ENCODE measurements at regions not wholly inside any gene's neighbourhood (a gene's known extent, or its start where the extent isn't known, plus 50 kb on each side); places are given as distances from the start of the nearest gene placed in this dataset.

DNA sequence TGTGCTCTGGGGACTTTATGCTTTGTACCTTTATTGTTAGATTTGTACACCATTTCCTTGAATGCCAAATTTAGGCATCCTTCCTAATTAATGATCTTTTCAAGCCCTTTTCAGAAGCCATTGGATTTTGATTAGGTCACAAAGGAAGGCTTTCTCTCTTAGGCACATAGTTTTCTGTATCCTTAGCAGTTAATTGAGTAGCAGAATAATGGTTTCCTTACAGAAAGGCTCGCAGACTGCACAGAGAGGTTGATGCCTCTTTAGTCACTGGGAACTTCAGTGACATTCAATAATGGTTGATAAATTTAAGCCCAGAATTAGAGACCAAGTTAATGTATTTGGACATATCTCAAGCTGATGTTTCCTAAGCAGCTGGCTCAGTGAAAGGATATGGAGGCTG is 139.1 kb upstream of the VGLL2 start:
- in situ Hi-C loops (cut with MboI): no loop called here
- H3K9me3 ChIP-seq (replicated peaks; ENCODE audit: control insufficient read depth, insufficient read depth, low read length): no peaks in the 10 kb centered on the region
- H3K4me1 ChIP-seq (ENCODE audit: control insufficient read depth, insufficient read depth, low read length): no peaks in the 10 kb centered on the region
- no peak overlapping the region for H3K27ac ChIP-seq (ENCODE audit: control insufficient read depth, insufficient read depth)
- DNase-seq (ENCODE audit: low read depth, low spot score) (no peak), FAIRE-seq (no peak), ATAC-seq (no peak)
- no peaks in the 10 kb centered on the region for H3K79me2 ChIP-seq (ENCODE audit: control insufficient read depth, insufficient read depth, low read length)
- SMC1A ChIA-PET (ENCODE audit: uncharacterized antibody, unreplicated experiment): interaction anchor here (0.6 kb wide), 1 partner anchor 32 kb away, joined by 4 read pairs; no protein-coding TSS in a partner anchor
- H3K4me3 ChIP-seq: no peak overlapping the region
- CTCF ChIA-PET: no interaction called here
- no peak overlapping the region for H3K9ac ChIP-seq (ENCODE audit: control insufficient read depth, insufficient read depth, low read length)
- POLR2A ChIA-PET: no interaction called here
- no TSS peak for BruUV-seq (replicated peaks)
- TF ChIP-seq EP300 (IDR thresholded peaks at IDR 0.05; ENCODE audit: borderline replicate concordance in 1 of 2, control insufficient read depth in 1 of 2, low read depth in 2 of 2, low read length in 2 of 2): no peak
- H3K36me3 ChIP-seq (ENCODE audit: control insufficient read depth in 2 of 2, insufficient read depth in 2 of 2, low read length in 1 of 2): no peaks in the 10 kb centered on the region
- intact Hi-C loops (cut with micrococcal nuclease; ENCODE audit: unreplicated experiment): no loop called here
- no peak overlapping the region for H2AFZ ChIP-seq (ENCODE audit: control insufficient read depth, low read depth, low read length)
- RAD21 ChIA-PET (ENCODE audit: unreplicated experiment): no interaction called here
- H3K27me3 ChIP-seq (replicated peaks in 1 of 2; ENCODE audit: control insufficient read depth in 2 of 2, insufficient read depth in 2 of 2, low read length in 1 of 2): no peaks in the 10 kb centered on the region
- H3K4me2 ChIP-seq (ENCODE audit: control insufficient read depth, insufficient read depth): no peak overlapping the region
- no peaks in the 10 kb centered on the region for H4K20me1 ChIP-seq (ENCODE audit: control insufficient read depth, insufficient read depth)
- 0% methylated on average over 1 of the region's 1 CpG for WGBS (ENCODE audit: insufficient coverage, insufficient replicate concordance, low lambda C conversion rate, missing lambda C conversion rate)

DNA sequence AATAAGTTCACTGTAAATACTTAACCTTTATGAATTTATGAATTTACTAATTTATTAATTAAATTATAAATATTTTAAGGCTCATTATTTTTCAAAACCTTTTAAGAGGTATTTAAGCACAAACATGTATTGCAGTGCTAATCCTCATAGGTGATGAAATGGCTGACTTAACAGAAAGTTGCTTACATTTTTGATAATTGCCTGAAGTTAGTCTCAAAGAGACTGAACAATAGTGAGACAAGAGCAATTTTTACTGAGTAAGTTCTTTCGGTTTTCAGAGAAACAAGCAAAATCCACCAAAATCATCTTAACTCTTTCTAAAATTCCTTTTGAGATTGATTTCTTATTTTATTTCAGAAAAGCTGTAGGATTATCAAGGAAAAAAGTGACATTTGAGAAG is 137.3 kb upstream of the VGLL2 start:
- in situ Hi-C loops (cut with MboI): no loop called here
- FAIRE-seq (no peak), DNase-seq (ENCODE audit: low read depth, low spot score) (no peak), ATAC-seq (no peak)
- no peaks in the 10 kb centered on the region for H3K36me3 ChIP-seq (ENCODE audit: control insufficient read depth in 2 of 2, insufficient read depth in 2 of 2, low read length in 1 of 2)
- POLR2A ChIA-PET: no interaction called here
- H3K9ac ChIP-seq (ENCODE audit: control insufficient read depth, insufficient read depth, low read length): no peak overlapping the region
- H3K4me1 ChIP-seq (ENCODE audit: control insufficient read depth, insufficient read depth, low read length): no peaks in the 10 kb centered on the region
- RAD21 ChIA-PET (ENCODE audit: unreplicated experiment): no interaction called here
- SMC1A ChIA-PET (ENCODE audit: uncharacterized antibody, unreplicated experiment): no interaction called here
- intact Hi-C loops (cut with micrococcal nuclease; ENCODE audit: unreplicated experiment): no loop called here
- CTCF ChIA-PET: interaction anchor here (1.6 kb wide), 1 partner anchor 8 kb away, joined by 3 read pairs; no protein-coding TSS in a partner anchor
- 53% methylated on average over 1 of the region's 1 CpG for WGBS (ENCODE audit: insufficient coverage, insufficient replicate concordance, low lambda C conversion rate, missing lambda C conversion rate)
- no peak overlapping the region for H2AFZ ChIP-seq (ENCODE audit: control insufficient read depth, low read depth, low read length)
- no peak overlapping the region for H3K4me3 ChIP-seq
- H3K79me2 ChIP-seq (ENCODE audit: control insufficient read depth, insufficient read depth, low read length): no peaks in the 10 kb centered on the region
- H3K4me2 ChIP-seq (ENCODE audit: control insufficient read depth, insufficient read depth): no peak overlapping the region
- no peaks in the 10 kb centered on the region for H3K9me3 ChIP-seq (replicated peaks; ENCODE audit: control insufficient read depth, insufficient read depth, low read length)
- BruUV-seq (replicated peaks): no TSS peak
- H3K27ac ChIP-seq (ENCODE audit: control insufficient read depth, insufficient read depth): no peak overlapping the region
- no peaks in the 10 kb centered on the region for H3K27me3 ChIP-seq (replicated peaks in 1 of 2; ENCODE audit: control insufficient read depth in 2 of 2, insufficient read depth in 2 of 2, low read length in 1 of 2)
- no peaks in the 10 kb centered on the region for H4K20me1 ChIP-seq (ENCODE audit: control insufficient read depth, insufficient read depth)
- no peak for TF ChIP-seq EED (IDR thresholded peaks at IDR 0.05; ENCODE audit: low read depth)
- no peak for TF ChIP-seq NFYB (IDR thresholded peaks at IDR 0.05; ENCODE audit: insufficient read depth, low read depth, low read length)
- TF ChIP-seq NBN (IDR thresholded peaks at IDR 0.05): no peak
- TF ChIP-seq, protein P1, sequence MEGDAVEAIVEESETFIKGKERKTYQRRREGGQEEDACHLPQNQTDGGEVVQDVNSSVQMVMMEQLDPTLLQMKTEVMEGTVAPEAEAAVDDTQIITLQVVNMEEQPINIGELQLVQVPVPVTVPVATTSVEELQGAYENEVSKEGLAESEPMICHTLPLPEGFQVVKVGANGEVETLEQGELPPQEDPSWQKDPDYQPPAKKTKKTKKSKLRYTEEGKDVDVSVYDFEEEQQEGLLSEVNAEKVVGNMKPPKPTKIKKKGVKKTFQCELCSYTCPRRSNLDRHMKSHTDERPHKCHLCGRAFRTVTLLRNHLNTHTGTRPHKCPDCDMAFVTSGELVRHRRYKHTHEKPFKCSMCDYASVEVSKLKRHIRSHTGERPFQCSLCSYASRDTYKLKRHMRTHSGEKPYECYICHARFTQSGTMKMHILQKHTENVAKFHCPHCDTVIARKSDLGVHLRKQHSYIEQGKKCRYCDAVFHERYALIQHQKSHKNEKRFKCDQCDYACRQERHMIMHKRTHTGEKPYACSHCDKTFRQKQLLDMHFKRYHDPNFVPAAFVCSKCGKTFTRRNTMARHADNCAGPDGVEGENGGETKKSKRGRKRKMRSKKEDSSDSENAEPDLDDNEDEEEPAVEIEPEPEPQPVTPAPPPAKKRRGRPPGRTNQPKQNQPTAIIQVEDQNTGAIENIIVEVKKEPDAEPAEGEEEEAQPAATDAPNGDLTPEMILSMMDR (IDR thresholded peaks at IDR 0.05 in 2 of 3, conservative IDR thresholded peaks at IDR 0.05 in 1 of 3; ENCODE audit: control insufficient read depth in 2 of 3, extremely low read depth in 1 of 3, insufficient read depth in 1 of 3, low read depth in 3 of 3, low read length in 3 of 3): no peak
- TF ChIP-seq, protein P2, sequence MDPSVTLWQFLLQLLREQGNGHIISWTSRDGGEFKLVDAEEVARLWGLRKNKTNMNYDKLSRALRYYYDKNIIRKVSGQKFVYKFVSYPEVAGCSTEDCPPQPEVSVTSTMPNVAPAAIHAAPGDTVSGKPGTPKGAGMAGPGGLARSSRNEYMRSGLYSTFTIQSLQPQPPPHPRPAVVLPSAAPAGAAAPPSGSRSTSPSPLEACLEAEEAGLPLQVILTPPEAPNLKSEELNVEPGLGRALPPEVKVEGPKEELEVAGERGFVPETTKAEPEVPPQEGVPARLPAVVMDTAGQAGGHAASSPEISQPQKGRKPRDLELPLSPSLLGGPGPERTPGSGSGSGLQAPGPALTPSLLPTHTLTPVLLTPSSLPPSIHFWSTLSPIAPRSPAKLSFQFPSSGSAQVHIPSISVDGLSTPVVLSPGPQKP (IDR thresholded peaks at IDR 0.05; ENCODE audit: low read depth, low read length): no peak
- no peak for TF ChIP-seq ZZZ3 (IDR thresholded peaks at IDR 0.05; ENCODE audit: control insufficient read depth, insufficient read length, low read depth)
- TF ChIP-seq MYC (IDR thresholded peaks at IDR 0.05; ENCODE audit: insufficient read depth, insufficient read length, insufficient replicate concordance, low read length, severe bottlenecking): no peak
- no peak for TF ChIP-seq SUPT20H (IDR thresholded peaks at IDR 0.05; ENCODE audit: borderline replicate concordance, control insufficient read depth, low read depth, low read length)
- no peak for TF ChIP-seq TCF3 (IDR thresholded peaks at IDR 0.05; ENCODE audit: borderline replicate concordance, insufficient read depth, low read depth, low read length)
- no peak for TF ChIP-seq FOXK2 (IDR thresholded peaks at IDR 0.05)
- TF ChIP-seq SMAD1 (IDR thresholded peaks at IDR 0.05; ENCODE audit: low read depth, partially characterized antibody): no peak
- no peak for TF ChIP-seq CREB1 (IDR thresholded peaks at IDR 0.05; ENCODE audit: low read depth)
